ENCODE measurements at regions not wholly inside any gene's neighbourhood (a gene's known extent, or its start where the extent isn't known, plus 50 kb on each side); places are given as distances from the start of the nearest gene placed in this dataset.

DNA sequence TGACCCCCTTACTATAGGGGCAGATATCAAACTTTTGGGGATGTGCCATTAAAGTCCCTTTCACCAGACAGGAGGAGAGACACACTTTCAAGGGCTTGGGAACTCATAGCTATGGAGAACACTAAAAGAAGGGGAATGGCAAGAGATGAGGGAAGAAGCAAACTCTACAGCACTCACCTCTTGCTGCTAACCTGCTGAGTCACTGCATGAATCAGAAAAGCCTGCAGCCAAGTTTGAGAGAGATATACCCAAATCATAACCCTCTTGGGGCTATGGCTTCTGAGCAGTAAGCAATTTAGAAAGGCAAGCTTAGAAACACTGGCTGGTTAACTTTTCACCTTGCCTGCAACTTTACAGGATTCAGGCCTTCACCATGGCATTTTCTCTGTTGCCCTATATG, 1028.0 kb downstream of the UQCRFS1 start:
- FAIRE-seq (no peak), DNase-seq (ENCODE audit: insufficient read length, low spot score) (no peak)
- no peak for TF ChIP-seq SPI1 (IDR thresholded peaks at IDR 0.05; ENCODE audit: low read depth, low read length)
- no peak for TF ChIP-seq TAF1 (IDR thresholded peaks at IDR 0.05; ENCODE audit: low read depth, low read length)
- TF ChIP-seq POU2F2 (IDR thresholded peaks at IDR 0.05; ENCODE audit: low read depth, low read length) = no peak
- TF ChIP-seq PAX5 (IDR thresholded peaks at IDR 0.05; ENCODE audit: insufficient read depth, low read length, severe bottlenecking) = no peak
- no peak for TF ChIP-seq POLR2AphosphoS5 (IDR thresholded peaks at IDR 0.05; ENCODE audit: low read depth, low read length)
- TF ChIP-seq POLR2A (IDR thresholded peaks at IDR 0.05; ENCODE audit: low read depth, low read length) = no peak

DNA sequence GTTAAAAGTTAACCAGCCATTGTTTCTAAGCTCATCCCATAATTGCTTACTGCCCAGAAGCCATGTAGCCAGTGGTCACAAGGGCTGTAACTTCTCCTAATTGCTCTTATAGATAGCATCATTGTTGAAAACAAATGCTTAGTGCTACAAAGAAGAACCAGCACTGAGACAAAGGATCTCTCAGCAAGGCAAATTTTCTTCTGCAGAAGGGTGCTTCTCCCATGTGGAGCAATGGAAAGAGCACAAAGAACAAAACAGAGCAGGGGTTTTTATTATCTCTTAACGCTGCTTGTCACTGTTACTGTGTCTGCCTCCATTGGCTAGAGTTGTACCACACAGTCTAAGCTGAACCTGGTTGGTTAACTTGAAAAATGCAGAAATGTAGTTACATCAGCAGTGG, 1036.8 kb downstream of the UQCRFS1 start:
- DNase-seq (ENCODE audit: insufficient read length, low spot score) (no peak), FAIRE-seq (no peak)
- TF ChIP-seq POLR2A (IDR thresholded peaks at IDR 0.05; ENCODE audit: low read depth, low read length) = no peak
- no peak for TF ChIP-seq PAX5 (IDR thresholded peaks at IDR 0.05; ENCODE audit: insufficient read depth, low read length, severe bottlenecking)
- no peak for TF ChIP-seq SPI1 (IDR thresholded peaks at IDR 0.05; ENCODE audit: low read depth, low read length)
- TF ChIP-seq POLR2AphosphoS5 (IDR thresholded peaks at IDR 0.05; ENCODE audit: low read depth, low read length) = no peak
- no peak for TF ChIP-seq TAF1 (IDR thresholded peaks at IDR 0.05; ENCODE audit: low read depth, low read length)
- TF ChIP-seq POU2F2 (IDR thresholded peaks at IDR 0.05; ENCODE audit: low read depth, low read length) = no peak

DNA sequence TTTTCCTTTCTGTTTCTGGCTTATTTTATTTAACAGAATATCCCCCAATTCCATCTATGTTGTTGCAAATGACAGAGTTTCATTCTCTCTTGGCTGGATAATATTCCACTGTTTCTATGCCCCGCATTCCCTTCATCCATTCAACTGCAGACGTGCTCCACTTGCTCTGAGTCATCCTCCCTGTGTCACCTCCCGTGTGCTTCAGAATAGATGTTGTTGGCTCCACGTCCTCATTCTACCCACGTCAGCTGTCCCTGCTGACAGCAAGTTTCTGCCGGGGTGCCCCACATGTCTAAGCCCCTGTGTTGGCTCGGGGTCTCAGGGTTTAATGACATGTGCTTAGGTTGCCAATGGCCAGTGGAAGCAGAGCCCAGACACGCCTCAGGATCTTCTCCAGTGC, 1041.0 kb downstream of the UQCRFS1 start:
- TF ChIP-seq SPI1 (IDR thresholded peaks at IDR 0.05; ENCODE audit: low read depth, low read length) (no peak), PAX5 (IDR thresholded peaks at IDR 0.05; ENCODE audit: insufficient read depth, low read length, severe bottlenecking) (no peak), TAF1 (IDR thresholded peaks at IDR 0.05; ENCODE audit: low read depth, low read length) (no peak), POLR2A (IDR thresholded peaks at IDR 0.05; ENCODE audit: low read depth, low read length) (no peak), POU2F2 (IDR thresholded peaks at IDR 0.05; ENCODE audit: low read depth, low read length) (no peak), POLR2AphosphoS5 (IDR thresholded peaks at IDR 0.05; ENCODE audit: low read depth, low read length) (no peak)
- no peak for FAIRE-seq
- DNase-seq (ENCODE audit: insufficient read length, low spot score) = no peak

DNA sequence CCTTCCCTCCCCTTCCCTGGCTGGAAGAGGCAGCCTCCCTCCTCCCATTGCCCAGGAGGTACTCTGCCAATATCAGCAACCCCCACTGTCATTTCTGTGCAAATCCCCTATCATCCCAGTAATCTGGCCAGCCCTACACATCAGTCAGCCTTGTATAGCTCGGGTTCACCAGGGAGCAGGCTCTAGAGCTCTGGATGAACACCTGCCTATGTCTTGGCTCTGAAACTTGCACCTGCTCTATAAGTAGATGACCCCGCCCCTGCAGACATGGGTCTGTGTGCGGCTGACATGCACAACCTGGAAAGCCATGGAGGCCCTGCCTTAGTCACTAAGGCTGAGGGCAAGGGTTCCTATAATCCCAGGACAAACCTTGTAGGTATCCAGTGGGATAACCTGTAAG, 1042.9 kb downstream of the UQCRFS1 start:
- no peak for TF ChIP-seq SPI1 (IDR thresholded peaks at IDR 0.05; ENCODE audit: low read depth, low read length)
- no peak for TF ChIP-seq POLR2AphosphoS5 (IDR thresholded peaks at IDR 0.05; ENCODE audit: low read depth, low read length)
- TF ChIP-seq POU2F2 (IDR thresholded peaks at IDR 0.05; ENCODE audit: low read depth, low read length) = no peak
- TF ChIP-seq TAF1 (IDR thresholded peaks at IDR 0.05; ENCODE audit: low read depth, low read length) = no peak
- TF ChIP-seq PAX5 (IDR thresholded peaks at IDR 0.05; ENCODE audit: insufficient read depth, low read length, severe bottlenecking) = no peak
- TF ChIP-seq POLR2A (IDR thresholded peaks at IDR 0.05; ENCODE audit: low read depth, low read length) = no peak
- DNase-seq (ENCODE audit: insufficient read length, low spot score) = no peak
- no peak for FAIRE-seq

DNA sequence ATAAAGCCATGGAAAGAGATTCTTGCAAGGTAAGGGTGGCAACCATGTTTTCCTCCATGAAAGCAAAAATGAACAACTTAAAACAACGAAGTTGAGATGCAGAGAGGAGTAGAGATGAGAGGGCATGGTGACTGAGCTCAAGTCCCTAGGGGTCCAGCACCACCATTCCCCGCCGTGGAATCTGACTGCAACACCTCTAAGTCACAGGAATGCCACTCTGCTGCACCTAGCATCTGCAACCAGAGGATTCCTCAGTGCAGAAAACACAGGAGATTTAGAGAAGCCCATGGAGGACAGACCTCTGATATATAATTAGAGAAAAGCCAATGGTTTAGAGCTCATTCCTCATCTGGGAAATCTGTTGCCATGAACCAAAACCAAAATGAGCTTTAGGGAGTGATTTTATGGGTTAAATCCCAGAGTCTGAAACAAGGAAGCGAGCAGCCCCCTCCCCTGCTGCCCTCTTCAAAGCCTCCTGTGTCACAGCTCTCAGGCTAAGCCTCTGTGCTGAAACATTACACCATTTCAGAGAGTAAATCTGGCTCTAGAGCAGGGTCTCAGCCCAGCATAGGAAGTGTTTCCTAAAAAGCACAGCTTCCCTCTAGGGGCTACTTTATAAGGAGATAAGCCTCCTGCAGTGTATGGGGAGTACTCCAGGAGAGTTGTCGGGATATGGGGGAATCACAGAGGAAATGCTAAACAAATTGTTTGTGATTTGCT, 1043.6 kb downstream of the UQCRFS1 start:
- DNase-seq (ENCODE audit: insufficient read length, low spot score) = no peak
- no peak for FAIRE-seq
- TF ChIP-seq POLR2AphosphoS5 (IDR thresholded peaks at IDR 0.05; ENCODE audit: low read depth, low read length) (no peak), SPI1 (IDR thresholded peaks at IDR 0.05; ENCODE audit: low read depth, low read length) (no peak), PAX5 (IDR thresholded peaks at IDR 0.05; ENCODE audit: insufficient read depth, low read length, severe bottlenecking) (no peak), POLR2A (IDR thresholded peaks at IDR 0.05; ENCODE audit: low read depth, low read length) (no peak)

DNA sequence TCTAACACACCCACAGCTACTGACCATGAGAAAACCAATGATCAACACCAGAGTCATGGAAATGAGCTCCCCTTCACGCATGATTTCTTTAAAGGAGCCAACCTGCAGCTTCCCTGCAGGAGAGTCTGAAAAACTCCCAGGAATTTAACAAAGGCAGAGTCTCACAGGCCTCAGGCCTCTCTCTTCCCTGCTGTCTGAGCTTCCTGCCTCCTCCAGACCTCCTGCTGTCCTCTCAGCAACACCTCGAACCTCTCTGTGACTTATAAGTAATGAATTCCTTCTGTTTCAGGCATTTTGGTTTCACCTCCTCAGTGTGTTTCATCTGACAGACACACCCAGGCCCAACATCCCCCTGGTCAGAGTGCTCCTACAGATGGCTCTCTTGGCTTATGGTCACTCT, 1044.4 kb downstream of the UQCRFS1 start:
- DNase-seq (ENCODE audit: insufficient read length, low spot score) (no peak), FAIRE-seq (no peak)
- TF ChIP-seq PAX5 (IDR thresholded peaks at IDR 0.05; ENCODE audit: insufficient read depth, low read length, severe bottlenecking) (no peak), POLR2AphosphoS5 (IDR thresholded peaks at IDR 0.05; ENCODE audit: low read depth, low read length) (no peak), SPI1 (IDR thresholded peaks at IDR 0.05; ENCODE audit: low read depth, low read length) (no peak), POLR2A (IDR thresholded peaks at IDR 0.05; ENCODE audit: low read depth, low read length) (no peak), TAF1 (IDR thresholded peaks at IDR 0.05; ENCODE audit: low read depth, low read length) (no peak), POU2F2 (IDR thresholded peaks at IDR 0.05; ENCODE audit: low read depth, low read length) (no peak)

DNA sequence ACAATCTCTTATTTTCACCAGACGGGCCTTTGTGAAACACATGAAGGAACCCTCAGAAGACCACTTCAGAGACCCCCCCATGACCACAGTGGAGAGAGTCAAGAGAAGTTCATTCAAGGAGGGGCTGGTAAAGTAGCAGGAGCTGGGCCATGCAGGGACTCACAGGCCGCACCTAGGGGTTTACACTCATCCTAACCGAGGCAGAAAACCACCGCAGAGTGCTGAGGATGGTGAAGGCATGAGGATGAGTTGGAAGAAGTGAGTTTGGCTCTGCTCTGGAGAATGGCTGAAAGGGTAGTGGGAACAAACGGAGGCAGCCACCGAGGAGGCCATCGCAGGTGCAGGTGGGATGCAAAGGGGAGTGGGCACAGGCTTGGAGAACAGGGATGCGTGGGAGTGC, 1046.9 kb downstream of the UQCRFS1 start:
- FAIRE-seq = no peak
- no peak for TF ChIP-seq SPI1 (IDR thresholded peaks at IDR 0.05; ENCODE audit: low read depth, low read length)
- TF ChIP-seq POLR2AphosphoS5 (IDR thresholded peaks at IDR 0.05; ENCODE audit: low read depth, low read length) = no peak
- TF ChIP-seq TAF1 (IDR thresholded peaks at IDR 0.05; ENCODE audit: low read depth, low read length) = no peak
- TF ChIP-seq PAX5 (IDR thresholded peaks at IDR 0.05; ENCODE audit: insufficient read depth, low read length, severe bottlenecking) = no peak
- TF ChIP-seq POU2F2 (IDR thresholded peaks at IDR 0.05; ENCODE audit: low read depth, low read length) = no peak
- no peak for TF ChIP-seq POLR2A (IDR thresholded peaks at IDR 0.05; ENCODE audit: low read depth, low read length)
- DNase-seq (ENCODE audit: insufficient read length, low spot score) = no peak

DNA sequence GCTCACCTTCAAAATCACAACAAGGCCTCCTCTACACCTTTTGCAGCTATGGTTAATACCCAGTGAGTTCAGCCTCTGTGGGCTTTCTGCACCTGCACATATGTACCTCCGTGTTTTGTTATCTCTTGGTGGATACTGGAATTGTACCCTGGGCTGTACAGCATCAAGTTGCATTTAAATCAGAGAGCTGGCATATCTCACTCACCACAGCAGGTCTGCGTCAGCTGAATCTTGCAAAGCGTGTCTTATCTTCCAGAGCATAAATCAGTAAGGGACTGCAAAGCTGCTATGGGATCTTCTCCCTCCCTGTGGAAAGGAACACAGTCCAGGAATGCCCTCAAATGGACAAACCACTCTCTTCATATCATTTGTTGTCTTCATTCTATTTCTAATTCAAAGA, 1048.7 kb downstream of the UQCRFS1 start:
- DNase-seq (ENCODE audit: insufficient read length, low spot score) (no peak), FAIRE-seq (no peak)
- TF ChIP-seq POLR2A (IDR thresholded peaks at IDR 0.05; ENCODE audit: low read depth, low read length) (no peak), POLR2AphosphoS5 (IDR thresholded peaks at IDR 0.05; ENCODE audit: low read depth, low read length) (no peak), SPI1 (IDR thresholded peaks at IDR 0.05; ENCODE audit: low read depth, low read length) (no peak), TAF1 (IDR thresholded peaks at IDR 0.05; ENCODE audit: low read depth, low read length) (no peak), POU2F2 (IDR thresholded peaks at IDR 0.05; ENCODE audit: low read depth, low read length) (no peak), PAX5 (IDR thresholded peaks at IDR 0.05; ENCODE audit: insufficient read depth, low read length, severe bottlenecking) (no peak)

DNA sequence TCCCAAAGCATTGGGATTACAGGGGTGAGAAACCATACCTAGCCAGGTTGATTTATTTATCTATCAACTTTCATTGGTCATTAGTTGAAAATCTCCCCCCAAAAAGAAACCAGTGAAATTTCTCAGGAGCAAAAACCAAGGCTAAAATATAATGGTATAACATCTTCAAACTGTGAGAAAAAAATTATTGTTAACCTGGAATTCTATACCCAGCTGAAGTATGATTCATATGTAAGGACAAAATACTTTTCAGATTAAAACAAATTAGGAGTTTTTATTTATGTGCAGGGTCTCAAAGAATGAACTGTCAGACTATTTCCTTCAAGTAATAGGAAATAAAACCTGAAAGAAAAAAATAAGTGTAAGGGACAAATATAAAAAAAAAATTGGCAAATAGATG, 1053.9 kb downstream of the UQCRFS1 start:
- DNase-seq (ENCODE audit: insufficient read length, low spot score) (no peak), FAIRE-seq (no peak)
- TF ChIP-seq POLR2AphosphoS5 (IDR thresholded peaks at IDR 0.05; ENCODE audit: low read depth, low read length) (no peak), POU2F2 (IDR thresholded peaks at IDR 0.05; ENCODE audit: low read depth, low read length) (no peak), POLR2A (IDR thresholded peaks at IDR 0.05; ENCODE audit: low read depth, low read length) (no peak), SPI1 (IDR thresholded peaks at IDR 0.05; ENCODE audit: low read depth, low read length) (no peak), TAF1 (IDR thresholded peaks at IDR 0.05; ENCODE audit: low read depth, low read length) (no peak), PAX5 (IDR thresholded peaks at IDR 0.05; ENCODE audit: insufficient read depth, low read length, severe bottlenecking) (no peak)

DNA sequence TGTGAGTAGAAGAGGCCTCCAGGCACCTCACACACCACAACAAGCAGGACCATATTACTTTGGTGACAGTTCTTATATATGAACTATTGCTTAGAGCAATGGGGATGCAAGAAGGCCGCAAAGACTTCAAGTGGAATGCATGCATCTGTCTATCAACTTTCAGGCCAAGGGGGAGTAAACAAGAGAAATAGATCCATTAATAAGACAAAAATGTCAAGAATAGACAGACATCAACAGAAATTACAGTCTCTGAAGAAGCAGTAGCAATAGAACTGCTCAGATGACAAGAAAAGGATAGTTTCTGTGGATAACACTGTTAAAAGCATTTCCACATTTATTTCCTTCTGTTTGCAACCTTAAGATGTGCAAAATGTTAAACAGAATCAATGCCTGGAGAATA, 1057.7 kb downstream of the UQCRFS1 start:
- no peak for FAIRE-seq
- TF ChIP-seq POU2F2 (IDR thresholded peaks at IDR 0.05; ENCODE audit: low read depth, low read length) = no peak
- no peak for TF ChIP-seq POLR2A (IDR thresholded peaks at IDR 0.05; ENCODE audit: low read depth, low read length)
- TF ChIP-seq SPI1 (IDR thresholded peaks at IDR 0.05; ENCODE audit: low read depth, low read length) = no peak
- no peak for TF ChIP-seq TAF1 (IDR thresholded peaks at IDR 0.05; ENCODE audit: low read depth, low read length)
- TF ChIP-seq PAX5 (IDR thresholded peaks at IDR 0.05; ENCODE audit: insufficient read depth, low read length, severe bottlenecking) = no peak
- no peak for TF ChIP-seq POLR2AphosphoS5 (IDR thresholded peaks at IDR 0.05; ENCODE audit: low read depth, low read length)
- DNase-seq (ENCODE audit: insufficient read length, low spot score) = no peak

Measured in GM12891 (cell line).